Brain microvascular endothelial cell (primary cell): ENCODE measurements at regions not wholly inside any gene's neighbourhood (a gene's known extent, or its start where the extent isn't known, plus 50 kb on each side); places are given as distances from the start of the nearest gene placed in this dataset.

Experiments used
- DNase-seq: peaks from one replicate; pipeline ENCODE4 v3.0.0-alpha.2; 2020
- H3K27ac ChIP-seq: fragments of 250-450 bp; sonication (Bioruptor Pico); 2 replicates; pipeline ENCODE4 v1.5.1; 2020; ENCODE audit warnings: mild to moderate bottlenecking, moderate library complexity
- H3K27me3 ChIP-seq: fragments of 250-450 bp; sonication (Bioruptor Pico); replicated peaks from 2 replicates; pipeline ENCODE4 v1.5.1; 2020; ENCODE audit warnings: mild to moderate bottlenecking
- H3K36me3 ChIP-seq: fragments of 250-450 bp; sonication (Bioruptor Pico); replicated peaks from 2 replicates; pipeline ENCODE4 v1.5.1; 2020; ENCODE audit warnings: mild to moderate bottlenecking
- H3K4me3 ChIP-seq: 2 replicates; pipeline ENCODE4 v1.5.1; 2011; ENCODE audit warnings: low read depth, mild to moderate bottlenecking, control low read depth, low read length, moderate library complexity
- in situ Hi-C: cut with HindIII; loops from 2 replicates; pipeline ENCODE4 v1.10.0; 2017; ENCODE audit warnings: low sequenced_read_pairs, low pct_ligation_motif_present
- TF ChIP-seq, protein P1 (sequence below): IDR thresholded peaks from 2 replicates; pipeline ENCODE4 v1.5.1; 2011; ENCODE audit warnings: low read depth, mild to moderate bottlenecking, moderate library complexity, low read length, control low read depth, inconsistent platforms; ENCODE audit errors: missing control alignments

DNA sequence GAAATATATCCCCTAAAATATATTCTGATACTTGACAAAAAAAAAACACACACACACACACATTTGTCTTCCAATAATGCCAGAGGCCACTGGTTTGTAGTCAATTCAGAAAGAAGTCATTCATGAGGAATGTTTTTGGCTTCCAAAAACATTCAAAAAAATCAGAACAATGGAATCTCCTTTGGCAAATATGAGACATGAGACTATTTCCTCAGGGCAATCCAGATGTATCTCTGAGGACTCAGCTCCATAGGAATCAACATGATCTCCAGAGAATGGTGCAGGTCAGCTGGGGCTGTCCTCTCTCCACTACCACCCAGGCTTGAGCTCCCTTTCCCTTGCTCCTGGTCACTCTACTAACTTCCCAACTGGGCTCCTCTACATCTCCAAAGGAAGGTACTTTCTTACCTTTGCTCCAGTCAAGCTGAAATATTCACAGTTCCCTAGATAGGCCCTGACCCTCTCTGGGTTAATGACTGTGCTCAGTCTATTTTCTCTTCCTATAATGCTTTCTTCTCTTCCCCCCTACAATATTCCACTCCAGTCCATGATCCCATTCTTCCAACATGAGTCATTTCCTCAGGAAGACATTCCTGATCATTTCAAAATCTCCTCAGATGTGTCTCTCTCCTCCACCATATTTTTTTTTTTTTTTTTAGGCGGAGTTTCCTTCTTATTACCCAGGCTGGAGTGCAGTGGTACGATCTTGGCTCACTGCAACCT is 145.3 kb downstream of the C1D start:
- no peak overlapping the region for H3K4me3 ChIP-seq
- in situ Hi-C loops: no loop called here

DNA sequence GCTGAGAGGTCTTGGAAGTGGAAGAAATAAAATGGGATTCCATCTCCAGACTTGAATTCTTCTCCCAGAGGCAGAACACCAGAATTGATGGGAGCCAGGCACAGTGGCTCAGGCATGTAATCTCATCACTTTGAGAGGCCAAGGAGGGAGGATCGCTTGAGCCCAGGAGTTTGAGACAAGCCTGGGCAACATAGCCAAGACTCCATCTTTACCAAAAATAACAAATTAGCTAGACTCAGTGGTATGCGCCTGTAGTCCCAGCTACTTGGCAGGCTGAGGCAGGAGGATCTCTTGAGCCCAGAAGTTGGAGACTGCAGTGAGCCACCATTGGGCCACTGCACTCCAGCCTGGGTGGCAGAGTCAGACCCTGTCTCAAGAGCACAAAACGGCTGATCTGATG is 144.3 kb downstream of the C1D start:
- no peak overlapping the region for H3K27ac ChIP-seq
- H3K36me3 ChIP-seq: no peaks in the 10 kb centered on the region
- TF ChIP-seq, protein P1, sequence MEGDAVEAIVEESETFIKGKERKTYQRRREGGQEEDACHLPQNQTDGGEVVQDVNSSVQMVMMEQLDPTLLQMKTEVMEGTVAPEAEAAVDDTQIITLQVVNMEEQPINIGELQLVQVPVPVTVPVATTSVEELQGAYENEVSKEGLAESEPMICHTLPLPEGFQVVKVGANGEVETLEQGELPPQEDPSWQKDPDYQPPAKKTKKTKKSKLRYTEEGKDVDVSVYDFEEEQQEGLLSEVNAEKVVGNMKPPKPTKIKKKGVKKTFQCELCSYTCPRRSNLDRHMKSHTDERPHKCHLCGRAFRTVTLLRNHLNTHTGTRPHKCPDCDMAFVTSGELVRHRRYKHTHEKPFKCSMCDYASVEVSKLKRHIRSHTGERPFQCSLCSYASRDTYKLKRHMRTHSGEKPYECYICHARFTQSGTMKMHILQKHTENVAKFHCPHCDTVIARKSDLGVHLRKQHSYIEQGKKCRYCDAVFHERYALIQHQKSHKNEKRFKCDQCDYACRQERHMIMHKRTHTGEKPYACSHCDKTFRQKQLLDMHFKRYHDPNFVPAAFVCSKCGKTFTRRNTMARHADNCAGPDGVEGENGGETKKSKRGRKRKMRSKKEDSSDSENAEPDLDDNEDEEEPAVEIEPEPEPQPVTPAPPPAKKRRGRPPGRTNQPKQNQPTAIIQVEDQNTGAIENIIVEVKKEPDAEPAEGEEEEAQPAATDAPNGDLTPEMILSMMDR: no peak
- no peak overlapping the region for H3K4me3 ChIP-seq
- no peak for DNase-seq
- H3K27me3 ChIP-seq: no peaks in the 10 kb centered on the region
- in situ Hi-C loops: no loop called here

More for the DNA sequence above, 145.3 kb downstream of the C1D start:
- Histone ChIP-seq H3K36me3 (no peaks in the 10 kb centered on the region), H3K27me3 (no peaks in the 10 kb centered on the region), H3K27ac (peak overlapping the region; percentile 93)
- DNase-seq: peak; percentile 47
- TF ChIP-seq, protein P1: no peak

DNA sequence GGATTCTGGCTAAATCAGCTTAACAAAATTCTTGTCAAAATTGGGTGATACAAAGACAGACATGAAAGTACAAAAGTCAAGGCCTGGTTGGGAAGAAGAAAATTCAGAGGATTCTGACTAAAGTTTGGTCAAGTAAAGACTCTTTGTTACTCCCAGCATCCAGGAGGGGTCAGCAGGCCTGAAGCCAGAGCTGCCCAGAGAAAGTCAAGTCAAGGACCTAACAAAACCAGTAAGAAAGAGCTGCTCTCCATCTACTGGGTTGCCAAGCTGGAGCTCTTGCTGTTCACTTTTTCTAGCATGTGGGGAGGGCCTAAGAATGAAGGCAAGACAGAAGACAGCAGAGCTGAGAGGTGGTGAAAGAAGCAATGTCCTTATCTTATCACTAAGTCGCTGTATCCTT is 143.3 kb downstream of the C1D start:
- Histone ChIP-seq H3K27ac (no peak overlapping the region), H3K27me3 (no peaks in the 10 kb centered on the region), H3K36me3 (no peaks in the 10 kb centered on the region), H3K4me3 (no peak overlapping the region)
- in situ Hi-C loops: no loop called here
- no peak for DNase-seq
- TF ChIP-seq, protein P1: no peak

DNA sequence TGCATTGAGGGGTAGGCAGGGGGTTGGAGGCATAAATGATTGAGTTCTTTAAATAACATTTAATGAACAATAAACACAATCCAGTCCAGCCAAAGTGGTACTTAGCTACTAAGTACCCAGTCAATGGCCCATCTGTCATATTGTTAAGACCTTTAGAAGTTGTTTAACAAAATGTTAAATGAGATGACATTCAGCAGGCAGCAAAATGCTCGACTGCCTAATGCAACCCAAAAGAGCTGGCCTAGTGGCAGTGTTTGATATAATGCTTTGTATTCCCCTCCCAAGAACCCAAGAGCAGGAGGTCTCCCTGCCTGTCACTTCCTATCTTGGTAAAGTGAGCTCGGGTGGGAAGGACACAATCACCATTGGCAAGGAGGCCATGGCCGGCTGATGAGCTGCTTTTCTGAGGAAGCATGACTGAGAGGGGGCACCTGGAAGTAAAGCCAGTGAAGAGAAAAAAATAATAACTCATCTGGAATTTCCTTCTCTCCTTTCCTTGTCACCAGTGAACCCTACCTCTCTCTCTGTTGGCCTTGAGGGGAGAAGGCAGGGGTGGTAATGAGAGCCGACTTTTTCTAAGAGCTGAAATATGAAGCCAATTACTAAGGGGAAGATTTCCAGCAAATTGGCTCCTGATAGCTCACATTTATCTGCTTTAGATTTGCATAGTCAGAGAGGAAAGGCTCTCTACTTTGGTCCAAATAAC is 140.6 kb downstream of the C1D start:
- no peaks in the 10 kb centered on the region for H3K36me3 ChIP-seq
- H3K27me3 ChIP-seq: no peaks in the 10 kb centered on the region
- TF ChIP-seq, protein P1: no peak
- no peak for DNase-seq
- in situ Hi-C loops: no loop called here
- no peak overlapping the region for H3K27ac ChIP-seq
- H3K4me3 ChIP-seq: no peak overlapping the region

DNA sequence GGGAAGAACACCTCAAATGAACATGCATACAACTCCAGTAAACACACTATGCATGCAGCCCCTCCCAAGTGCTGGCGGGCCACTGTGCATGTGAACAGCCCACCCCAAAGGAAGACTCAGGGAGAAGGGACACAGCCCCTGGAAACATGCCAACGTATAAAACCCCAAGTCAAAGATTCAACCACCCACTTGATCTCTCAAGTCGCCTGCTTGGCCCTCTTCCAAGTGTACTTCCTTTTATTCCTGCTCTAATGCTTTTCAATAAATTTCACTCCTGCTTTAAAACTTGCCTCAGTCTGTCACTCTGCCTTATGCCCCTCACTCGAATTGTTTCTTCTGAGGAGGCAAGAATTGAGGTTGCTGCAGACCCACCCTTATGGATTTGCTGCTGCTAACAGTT is 139.1 kb downstream of the C1D start:
- Histone ChIP-seq H3K36me3 (no peaks in the 10 kb centered on the region), H3K27me3 (no peaks in the 10 kb centered on the region), H3K4me3 (no peak overlapping the region), H3K27ac (no peak overlapping the region)
- TF ChIP-seq, protein P1: no peak
- in situ Hi-C loops: no loop called here
- no peak for DNase-seq

DNA sequence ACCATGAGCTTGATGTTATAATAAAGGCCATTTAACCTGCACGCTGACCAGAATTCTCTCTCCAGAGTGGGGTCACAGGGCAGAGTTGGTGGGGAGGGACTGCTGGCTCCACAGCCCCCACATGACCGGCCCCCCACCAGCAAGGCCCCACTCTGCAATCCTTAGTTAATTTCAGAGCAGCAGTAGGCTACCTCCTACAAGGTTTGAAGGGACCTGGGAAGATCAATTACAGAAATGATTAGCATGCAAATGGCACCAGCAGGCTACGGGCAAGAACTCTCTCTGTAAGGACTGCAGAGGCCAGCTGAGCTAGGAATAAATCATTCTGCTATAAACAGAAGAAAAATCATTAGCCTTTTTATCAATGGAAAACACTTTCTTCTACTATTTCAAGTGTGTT is 135.3 kb downstream of the C1D start:
- Histone ChIP-seq H3K4me3 (no peak overlapping the region), H3K36me3 (no peaks in the 10 kb centered on the region), H3K27me3 (no peaks in the 10 kb centered on the region), H3K27ac (no peak overlapping the region)
- TF ChIP-seq, protein P1: no peak
- DNase-seq: no peak
- in situ Hi-C loops: no loop called here
